ENCODE measurements at regions not wholly inside any gene's neighbourhood (a gene's known extent, or its start where the extent isn't known, plus 50 kb on each side); places are given as distances from the start of the nearest gene placed in this dataset.

DNA sequence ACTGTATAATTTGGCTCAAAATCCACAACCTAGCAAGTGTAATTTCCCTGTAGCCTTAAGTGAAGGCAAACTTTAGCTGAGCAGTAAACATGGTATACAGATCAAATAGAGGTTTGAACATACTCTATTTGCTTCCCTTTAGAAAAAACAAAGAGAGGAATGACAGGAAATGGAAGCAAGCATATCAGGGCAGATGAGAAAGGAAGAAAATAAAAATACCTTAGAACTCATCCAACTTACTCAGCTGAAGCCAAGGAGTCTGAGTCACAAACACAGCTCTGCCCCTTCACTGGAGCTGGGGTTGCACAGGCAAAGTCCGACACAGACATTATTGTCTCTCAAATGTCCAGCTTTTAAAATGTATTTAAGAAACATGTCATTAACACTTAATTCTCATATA, 379.9 kb upstream of the IRAK1BP1 start:
- no peak for FAIRE-seq
- no peak for DNase-seq (ENCODE audit: insufficient read length, low spot score)
- TF ChIP-seq CTCF (IDR thresholded peaks at IDR 0.05; ENCODE audit: insufficient read depth, missing control alignments): no peak

DNA sequence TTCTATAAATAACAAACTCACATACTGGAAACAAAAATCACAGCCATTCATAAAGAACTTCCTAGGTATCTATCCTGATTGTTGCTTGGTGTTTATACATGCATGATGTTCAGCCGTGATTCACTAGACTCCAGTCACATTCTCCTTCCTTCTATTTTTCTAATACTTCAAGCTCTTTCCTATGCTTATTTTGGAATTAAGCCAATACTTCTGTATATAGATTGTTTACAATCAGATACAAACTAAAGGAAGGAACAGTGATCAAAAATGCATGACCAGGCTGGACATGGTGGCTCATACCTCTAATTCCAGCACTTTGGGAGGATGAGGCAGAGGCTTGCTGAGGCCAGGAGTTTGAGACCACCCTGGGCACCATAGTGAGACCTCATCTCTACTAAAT, 377.5 kb upstream of the IRAK1BP1 start:
- DNase-seq (ENCODE audit: insufficient read length, low spot score): no peak
- TF ChIP-seq CTCF (IDR thresholded peaks at IDR 0.05; ENCODE audit: insufficient read depth, missing control alignments): no peak

DNA sequence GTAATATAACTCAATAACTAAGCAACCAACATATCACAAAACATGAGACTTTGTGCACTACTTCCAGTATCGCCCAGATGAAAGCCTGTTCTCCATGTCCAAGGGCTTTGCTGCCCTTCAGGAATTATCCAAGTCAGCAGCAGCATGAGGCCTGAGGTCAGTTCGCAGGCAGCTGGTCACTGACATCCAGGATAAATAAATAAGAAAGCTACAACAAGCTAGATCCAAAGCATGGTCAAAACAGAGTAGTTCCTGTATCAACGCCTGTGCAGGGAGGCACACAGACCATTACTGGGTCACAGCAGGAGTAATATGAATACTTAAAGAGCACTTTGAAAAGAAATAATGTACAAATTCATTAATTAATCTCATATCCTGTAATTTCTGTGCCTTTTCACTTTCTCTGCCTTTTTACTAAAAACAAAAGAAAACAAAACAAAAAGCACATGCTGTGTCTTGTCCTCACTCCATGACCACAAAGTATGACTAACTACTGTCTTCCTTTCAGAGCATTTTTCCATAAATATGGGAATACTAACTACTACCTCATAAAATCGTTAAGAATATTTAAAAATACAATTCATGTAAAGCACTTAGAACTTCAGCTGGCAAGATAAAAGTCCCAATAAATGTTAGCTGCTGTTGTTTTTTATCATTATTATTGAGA, 374.9 kb upstream of the IRAK1BP1 start:
- FAIRE-seq (no peak), DNase-seq (ENCODE audit: insufficient read length, low spot score) (no peak)
- TF ChIP-seq CTCF (IDR thresholded peaks at IDR 0.05; ENCODE audit: insufficient read depth, missing control alignments): no peak

More for the DNA sequence above, 377.5 kb upstream of the IRAK1BP1 start:
- FAIRE-seq: no peak

GRCh38 chr6:78500299-78501089, 366.9 kb upstream of the IRAK1BP1 start:
- no peak for DNase-seq (ENCODE audit: insufficient read length, low spot score)
- no peak for TF ChIP-seq CTCF (IDR thresholded peaks at IDR 0.05; ENCODE audit: insufficient read depth, missing control alignments)
- no peak for FAIRE-seq

DNA sequence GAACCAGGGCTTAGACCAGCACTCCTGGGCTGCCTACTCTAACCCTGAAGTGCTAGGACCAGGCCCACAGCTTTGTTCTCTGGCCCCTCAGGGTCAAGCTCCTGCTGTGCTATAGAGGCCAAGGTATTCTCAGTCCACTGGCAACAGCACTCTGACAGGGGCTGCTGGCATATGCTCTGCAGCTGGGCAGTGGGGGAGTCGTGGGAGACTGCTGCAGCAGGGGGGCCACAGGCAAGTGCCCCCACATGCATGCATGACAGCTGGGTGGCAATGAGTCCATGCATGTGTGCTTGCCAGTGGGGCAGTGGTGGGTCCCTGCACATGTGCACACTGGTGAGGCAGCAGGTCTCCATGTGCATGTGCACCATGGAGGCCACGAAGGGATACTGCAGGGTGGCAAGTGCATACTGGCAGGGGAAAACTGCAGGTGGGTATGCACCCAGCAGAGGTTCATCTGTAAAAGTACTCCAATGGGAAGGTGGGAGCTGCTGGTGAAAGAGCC, 364.9 kb upstream of the IRAK1BP1 start:
- FAIRE-seq: no peak
- DNase-seq (ENCODE audit: insufficient read length, low spot score): no peak
- TF ChIP-seq CTCF (IDR thresholded peaks at IDR 0.05; ENCODE audit: insufficient read depth, missing control alignments): no peak

GRCh38 chr6:78505178-78505577, 362.2 kb upstream of the IRAK1BP1 start:
- no peak for TF ChIP-seq CTCF (IDR thresholded peaks at IDR 0.05; ENCODE audit: insufficient read depth, missing control alignments)
- FAIRE-seq (no peak), DNase-seq (ENCODE audit: insufficient read length, low spot score) (no peak)

GRCh38 chr6:78511009-78511408, 356.3 kb upstream of the IRAK1BP1 start:
- FAIRE-seq: no peak
- no peak for DNase-seq (ENCODE audit: insufficient read length, low spot score)
- TF ChIP-seq CTCF (IDR thresholded peaks at IDR 0.05; ENCODE audit: insufficient read depth, missing control alignments): no peak
